ENCODE measurements at regions not wholly inside any gene's neighbourhood (a gene's known extent, or its start where the extent isn't known, plus 50 kb on each side); places are given as distances from the start of the nearest gene placed in this dataset.

DNA sequence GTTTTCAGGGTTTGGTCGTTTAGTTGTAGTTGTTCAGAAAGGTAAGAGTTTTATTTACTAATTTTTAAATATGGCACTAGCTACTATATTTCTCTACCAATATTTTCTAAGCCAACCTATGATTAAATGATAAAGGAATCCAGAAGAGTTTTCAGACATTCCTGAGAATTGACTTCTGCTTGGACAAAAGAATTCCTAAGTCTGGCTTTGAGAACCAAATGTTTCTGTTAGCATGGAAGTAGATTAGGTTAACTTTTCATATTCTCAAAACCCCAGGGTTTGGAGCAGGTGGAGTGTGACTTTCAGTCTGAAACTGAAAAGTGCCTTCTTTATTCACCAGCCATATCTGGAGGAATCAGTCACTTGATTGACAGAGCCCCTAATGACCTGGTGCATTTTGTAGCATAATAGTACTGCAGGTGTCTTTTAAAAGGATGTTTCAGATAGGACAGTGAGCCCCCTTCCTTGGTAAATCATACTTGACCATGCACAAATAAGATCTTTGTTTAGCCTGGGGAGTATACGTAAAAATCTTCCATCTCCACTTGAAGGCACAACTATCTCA, 457.0 kb upstream of the ZNF462 start:
- TF ChIP-seq POLR2AphosphoS5 (IDR thresholded peaks at IDR 0.05; ENCODE audit: low read depth, low read length) (no peak), SIN3A (IDR thresholded peaks at IDR 0.05; ENCODE audit: borderline replicate concordance, insufficient read depth, low read length) (no peak), TAF1 (IDR thresholded peaks at IDR 0.05; ENCODE audit: borderline replicate concordance, insufficient read depth, low read length) (no peak), FOXP2 (optimal IDR thresholded peaks at IDR 0.05; ENCODE audit: borderline replicate concordance, extremely low read depth, extremely low read length, insufficient read depth) (no peak)
- TF ChIP-seq, protein P1, sequence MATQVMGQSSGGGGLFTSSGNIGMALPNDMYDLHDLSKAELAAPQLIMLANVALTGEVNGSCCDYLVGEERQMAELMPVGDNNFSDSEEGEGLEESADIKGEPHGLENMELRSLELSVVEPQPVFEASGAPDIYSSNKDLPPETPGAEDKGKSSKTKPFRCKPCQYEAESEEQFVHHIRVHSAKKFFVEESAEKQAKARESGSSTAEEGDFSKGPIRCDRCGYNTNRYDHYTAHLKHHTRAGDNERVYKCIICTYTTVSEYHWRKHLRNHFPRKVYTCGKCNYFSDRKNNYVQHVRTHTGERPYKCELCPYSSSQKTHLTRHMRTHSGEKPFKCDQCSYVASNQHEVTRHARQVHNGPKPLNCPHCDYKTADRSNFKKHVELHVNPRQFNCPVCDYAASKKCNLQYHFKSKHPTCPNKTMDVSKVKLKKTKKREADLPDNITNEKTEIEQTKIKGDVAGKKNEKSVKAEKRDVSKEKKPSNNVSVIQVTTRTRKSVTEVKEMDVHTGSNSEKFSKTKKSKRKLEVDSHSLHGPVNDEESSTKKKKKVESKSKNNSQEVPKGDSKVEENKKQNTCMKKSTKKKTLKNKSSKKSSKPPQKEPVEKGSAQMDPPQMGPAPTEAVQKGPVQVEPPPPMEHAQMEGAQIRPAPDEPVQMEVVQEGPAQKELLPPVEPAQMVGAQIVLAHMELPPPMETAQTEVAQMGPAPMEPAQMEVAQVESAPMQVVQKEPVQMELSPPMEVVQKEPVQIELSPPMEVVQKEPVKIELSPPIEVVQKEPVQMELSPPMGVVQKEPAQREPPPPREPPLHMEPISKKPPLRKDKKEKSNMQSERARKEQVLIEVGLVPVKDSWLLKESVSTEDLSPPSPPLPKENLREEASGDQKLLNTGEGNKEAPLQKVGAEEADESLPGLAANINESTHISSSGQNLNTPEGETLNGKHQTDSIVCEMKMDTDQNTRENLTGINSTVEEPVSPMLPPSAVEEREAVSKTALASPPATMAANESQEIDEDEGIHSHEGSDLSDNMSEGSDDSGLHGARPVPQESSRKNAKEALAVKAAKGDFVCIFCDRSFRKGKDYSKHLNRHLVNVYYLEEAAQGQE (IDR thresholded peaks at IDR 0.05; ENCODE audit: insufficient read depth in 1 of 2, low read depth in 2 of 2, low read length in 2 of 2), result no peak

DNA sequence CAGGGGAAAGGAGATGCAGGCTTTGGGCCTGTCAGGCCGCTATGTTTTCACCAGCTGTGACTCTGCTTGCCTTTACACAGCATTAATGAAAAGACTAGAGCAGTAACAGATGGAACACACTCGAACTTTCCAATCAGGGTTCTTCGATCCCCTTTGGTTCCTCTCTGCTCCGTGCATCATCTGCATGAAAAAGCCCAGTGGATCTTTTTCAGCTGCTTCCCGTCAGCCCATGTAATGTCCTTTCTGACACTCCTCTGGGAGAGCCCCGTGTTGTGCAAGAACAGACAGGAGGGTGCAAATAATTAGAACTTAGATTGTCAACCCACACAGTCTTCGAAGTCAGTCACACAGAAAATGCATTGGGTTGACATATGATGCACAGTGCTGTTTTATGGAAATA, 448.9 kb upstream of the ZNF462 start:
- TF ChIP-seq TAF1 (IDR thresholded peaks at IDR 0.05; ENCODE audit: borderline replicate concordance, insufficient read depth, low read length) (no peak), POLR2AphosphoS5 (IDR thresholded peaks at IDR 0.05; ENCODE audit: low read depth, low read length) (no peak), FOXP2 (optimal IDR thresholded peaks at IDR 0.05; ENCODE audit: borderline replicate concordance, extremely low read depth, extremely low read length, insufficient read depth) (no peak), SIN3A (IDR thresholded peaks at IDR 0.05; ENCODE audit: borderline replicate concordance, insufficient read depth, low read length) (no peak)
- TF ChIP-seq, protein P1 (IDR thresholded peaks at IDR 0.05; ENCODE audit: insufficient read depth in 1 of 2, low read depth in 2 of 2, low read length in 2 of 2), result no peak

DNA sequence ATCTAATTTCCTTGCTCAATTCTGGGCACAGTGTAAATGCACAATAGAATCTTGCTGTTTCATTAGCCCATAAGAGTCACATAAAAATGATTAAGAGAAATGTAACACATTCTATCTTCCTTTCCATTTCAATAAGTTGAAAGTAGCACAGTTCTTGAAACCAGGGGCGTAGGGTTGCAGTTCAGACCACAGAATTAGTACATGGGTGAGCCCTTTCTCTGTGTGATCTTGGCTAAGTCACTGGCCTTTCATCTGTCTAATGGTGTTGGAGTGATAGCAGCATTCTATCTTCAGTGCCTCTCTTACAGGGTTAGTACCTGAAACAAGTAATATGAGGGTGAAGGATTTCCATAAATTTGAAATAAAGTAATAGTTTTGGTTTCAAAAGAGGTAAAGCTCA, 445.3 kb upstream of the ZNF462 start:
- TF ChIP-seq TAF1 (IDR thresholded peaks at IDR 0.05; ENCODE audit: borderline replicate concordance, insufficient read depth, low read length) (no peak), FOXP2 (optimal IDR thresholded peaks at IDR 0.05; ENCODE audit: borderline replicate concordance, extremely low read depth, extremely low read length, insufficient read depth) (no peak), SIN3A (IDR thresholded peaks at IDR 0.05; ENCODE audit: borderline replicate concordance, insufficient read depth, low read length) (no peak), POLR2AphosphoS5 (IDR thresholded peaks at IDR 0.05; ENCODE audit: low read depth, low read length) (no peak)
- TF ChIP-seq, protein P1 (IDR thresholded peaks at IDR 0.05; ENCODE audit: insufficient read depth in 1 of 2, low read depth in 2 of 2, low read length in 2 of 2), result no peak

- no peak for TF ChIP-seq FOXP2 (optimal IDR thresholded peaks at IDR 0.05; ENCODE audit: borderline replicate concordance, extremely low read depth, extremely low read length, insufficient read depth)
- TF ChIP-seq POLR2AphosphoS5 (IDR thresholded peaks at IDR 0.05; ENCODE audit: low read depth, low read length), result no peak
- TF ChIP-seq TAF1 (IDR thresholded peaks at IDR 0.05; ENCODE audit: borderline replicate concordance, insufficient read depth, low read length), result no peak
- TF ChIP-seq, protein P1 (IDR thresholded peaks at IDR 0.05; ENCODE audit: insufficient read depth in 1 of 2, low read depth in 2 of 2, low read length in 2 of 2), result no peak
- no peak for TF ChIP-seq SIN3A (IDR thresholded peaks at IDR 0.05; ENCODE audit: borderline replicate concordance, insufficient read depth, low read length)
These were observed 443.1 kb upstream of the ZNF462 start for GRCh38 chr9:106419829-106420228.

Data from PFSK-1 (cell line).